ENCODE measurements at regions not wholly inside any gene's neighbourhood (a gene's known extent, or its start where the extent isn't known, plus 50 kb on each side); places are given as distances from the start of the nearest gene placed in this dataset.
"Not testable (repeated sequence)": the region's sequence is repeated elsewhere in the genome, so short reads cannot be mapped to it uniquely, and the experiment has no call there.

DNA sequence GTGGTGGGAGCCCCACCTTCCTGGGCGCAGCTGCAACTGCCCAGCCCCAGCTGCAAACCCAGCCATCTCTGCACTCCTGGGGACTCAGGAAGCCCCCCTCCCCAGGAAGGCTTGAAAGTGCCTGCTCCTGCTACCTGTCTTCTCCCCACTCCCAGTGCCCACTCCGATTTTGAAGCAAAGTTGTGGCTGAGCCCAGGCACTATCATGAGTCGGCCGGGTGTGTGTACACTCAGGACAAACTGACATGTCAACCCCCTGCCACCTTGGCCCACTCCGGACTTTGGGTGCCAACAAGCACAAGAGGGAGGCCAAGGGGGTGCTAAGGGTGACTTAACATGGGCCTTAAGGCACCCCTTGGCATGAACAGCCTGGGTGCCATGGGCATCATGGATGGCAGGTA is 325.5 kb upstream of the PTGER4 start:
- no peak for DNase-seq (ENCODE audit: low read depth, low spot score)

DNA sequence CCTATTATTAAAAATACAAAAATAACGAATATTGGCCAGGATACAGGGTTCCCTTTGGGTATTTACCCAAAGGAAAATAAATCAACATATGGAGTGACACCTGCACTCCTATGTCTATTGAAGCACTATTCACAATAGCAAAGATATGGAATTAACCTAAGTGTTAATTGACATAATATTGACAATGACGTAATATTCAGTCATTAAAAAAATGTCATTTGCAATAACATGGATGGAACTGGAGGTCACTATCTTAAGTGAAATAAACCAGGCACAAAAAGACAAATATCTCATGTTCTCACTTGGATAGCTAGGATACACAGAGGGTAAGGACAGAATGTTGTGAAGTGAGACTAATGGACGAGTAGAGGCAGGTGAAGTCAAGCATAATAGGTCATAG is 326.3 kb upstream of the PTGER4 start:
- DNase-seq (ENCODE audit: low read depth, low spot score): no peak

DNA sequence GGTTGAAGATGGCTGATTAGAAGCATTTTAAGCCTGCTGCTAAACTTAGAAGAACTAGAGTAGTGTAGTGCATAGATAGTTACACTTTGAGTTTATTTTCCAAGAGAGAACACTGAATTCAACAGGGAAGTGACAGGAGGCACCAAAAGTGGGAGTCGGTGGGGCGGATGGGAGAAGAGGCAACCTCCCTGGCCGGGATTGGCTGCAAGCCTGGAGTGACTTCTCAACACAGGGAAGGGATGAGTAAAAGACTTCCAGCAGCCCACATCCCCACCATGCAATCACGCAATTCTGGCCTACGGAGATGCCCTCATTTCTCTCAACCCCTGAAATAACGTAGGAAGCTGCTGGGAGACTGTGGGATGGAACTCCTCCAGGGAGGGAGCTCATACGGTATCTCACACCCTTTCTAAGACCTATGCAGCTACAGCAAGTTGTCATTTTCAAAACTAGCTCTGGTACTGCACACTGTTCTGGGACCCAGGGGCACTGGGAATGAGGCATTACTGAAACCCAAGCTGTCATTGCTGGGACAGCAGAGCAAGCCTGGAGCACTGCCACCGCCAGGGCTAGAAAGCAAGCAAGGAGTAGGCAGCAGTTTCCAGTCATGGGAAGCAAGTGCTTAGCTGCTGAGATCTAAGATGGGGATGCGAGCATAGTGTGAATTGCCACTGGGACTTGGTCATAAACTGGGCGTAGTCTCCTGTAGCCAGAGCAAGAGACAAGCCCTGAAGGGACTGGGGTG is 331.6 kb upstream of the PTGER4 start:
- no peak for DNase-seq (ENCODE audit: low read depth, low spot score)

DNA sequence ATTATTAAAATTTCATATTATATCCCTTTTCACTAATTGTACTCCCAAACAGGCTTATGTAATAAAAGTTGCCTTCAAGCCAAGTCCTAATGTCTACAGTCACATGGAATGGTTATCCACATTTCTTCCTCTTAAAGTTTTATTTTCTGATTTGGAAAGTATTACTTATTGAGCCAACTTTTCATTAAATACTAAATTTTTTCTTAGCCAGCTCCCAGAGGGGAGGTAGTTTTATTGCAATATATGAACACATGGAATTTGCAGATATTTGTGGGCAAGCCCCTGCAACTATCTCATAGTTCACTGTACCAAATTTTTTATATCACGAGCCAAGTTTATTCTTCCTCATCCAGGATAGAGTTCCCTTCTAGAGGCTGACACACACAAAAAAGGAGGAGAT is 332.8 kb upstream of the PTGER4 start:
- DNase-seq (ENCODE audit: low read depth, low spot score): no peak

GRCh38 chr5:40338434-40338833 is 341.3 kb upstream of the PTGER4 start:
- DNase-seq (ENCODE audit: low read depth, low spot score): not testable (repeated sequence)

GRCh38 chr5:40334242-40334635 is 345.5 kb upstream of the PTGER4 start:
- DNase-seq (ENCODE audit: low read depth, low spot score): no peak

GRCh38 chr5:40333459-40334241 is 346.1 kb upstream of the PTGER4 start:
- DNase-seq (ENCODE audit: low read depth, low spot score): no peak

DNA sequence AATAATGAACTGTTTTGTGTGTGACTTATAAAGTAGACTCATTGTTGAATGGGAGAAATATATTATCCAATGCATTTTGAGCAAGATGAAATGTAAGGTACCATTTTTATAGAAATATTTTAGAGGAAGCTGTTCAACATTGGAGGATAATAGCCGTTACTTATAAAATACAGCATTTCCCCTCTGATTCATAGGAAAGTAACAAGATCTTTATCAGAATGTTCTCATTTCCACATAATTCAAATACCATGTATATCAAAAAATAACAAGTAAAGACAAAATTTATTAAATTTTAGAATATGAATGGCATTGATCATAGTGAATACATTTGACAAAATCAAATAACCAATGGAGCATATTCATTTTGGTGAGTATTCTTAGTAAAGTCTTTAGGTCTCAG is 346.7 kb upstream of the PTGER4 start:
- DNase-seq (ENCODE audit: low read depth, low spot score): no peak

DNA sequence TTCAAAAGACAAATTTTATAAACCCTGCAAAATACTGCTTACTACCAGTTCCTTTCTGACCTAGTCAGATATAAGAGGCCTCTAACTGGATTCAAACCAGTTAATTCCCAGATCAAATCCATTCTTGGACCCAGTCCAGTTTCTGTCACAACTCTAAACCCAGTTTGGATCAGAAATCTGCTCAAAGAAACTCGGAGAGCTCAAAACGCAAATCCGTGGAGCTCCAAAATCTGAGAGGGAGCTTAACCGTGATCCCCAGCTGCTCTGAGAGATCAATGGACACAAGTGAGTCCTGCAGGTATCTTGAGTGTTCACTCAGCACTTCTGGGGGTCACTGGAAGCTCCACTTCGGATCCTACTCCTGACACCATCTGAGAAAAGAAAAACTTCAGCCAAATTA is 348.1 kb upstream of the PTGER4 start:
- DNase-seq (ENCODE audit: low read depth, low spot score): no peak

DNA sequence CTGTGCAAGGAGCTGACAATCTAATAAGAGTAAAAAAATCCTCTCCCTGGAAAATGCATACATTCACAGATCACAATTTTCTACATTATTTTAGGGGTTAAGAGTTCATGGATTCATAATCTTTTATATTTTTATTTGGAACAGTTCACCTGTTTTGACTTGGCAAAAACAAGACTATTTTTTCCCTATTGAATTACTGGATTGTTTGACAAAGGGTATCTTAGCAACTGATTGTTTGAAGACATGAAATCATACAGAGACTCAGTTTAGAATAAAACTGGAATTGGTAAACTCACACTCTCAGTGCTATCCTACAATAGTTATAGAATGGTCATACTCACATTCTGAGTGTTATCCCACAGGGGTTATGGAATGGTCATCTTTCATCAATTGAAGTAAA is 358.2 kb upstream of the PTGER4 start:
- no peak for DNase-seq (ENCODE audit: low read depth, low spot score)

DNA sequence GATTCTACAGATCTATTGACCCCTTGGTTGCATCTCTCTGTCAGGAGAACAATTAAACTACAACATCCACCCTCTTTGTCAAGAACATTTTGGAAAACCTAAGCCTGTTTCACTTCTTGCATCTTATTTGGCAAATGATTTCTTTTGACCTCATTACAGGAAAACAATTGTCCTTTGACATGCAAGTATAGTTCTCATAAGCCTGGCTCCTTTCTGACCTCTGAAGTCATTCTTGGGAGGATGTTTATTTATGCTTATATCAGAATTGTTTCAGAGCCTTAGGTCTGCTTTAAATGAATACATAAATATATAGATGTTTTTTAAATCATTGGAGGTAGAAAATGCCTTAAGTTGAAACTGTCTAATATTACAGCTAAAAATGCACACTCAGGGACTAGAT is 361.3 kb upstream of the PTGER4 start:
- DNase-seq (ENCODE audit: low read depth, low spot score): no peak

- DNase-seq (ENCODE audit: low read depth, low spot score): no peak
These were observed 362.7 kb upstream of the PTGER4 start for GRCh38 chr5:40317023-40317422.

- no peak for DNase-seq (ENCODE audit: low read depth, low spot score)
These were observed 364.6 kb upstream of the PTGER4 start for GRCh38 chr5:40315126-40315525.

- no peak for DNase-seq (ENCODE audit: low read depth, low spot score)
These were observed 365.4 kb upstream of the PTGER4 start for GRCh38 chr5:40314275-40314674.

DNA sequence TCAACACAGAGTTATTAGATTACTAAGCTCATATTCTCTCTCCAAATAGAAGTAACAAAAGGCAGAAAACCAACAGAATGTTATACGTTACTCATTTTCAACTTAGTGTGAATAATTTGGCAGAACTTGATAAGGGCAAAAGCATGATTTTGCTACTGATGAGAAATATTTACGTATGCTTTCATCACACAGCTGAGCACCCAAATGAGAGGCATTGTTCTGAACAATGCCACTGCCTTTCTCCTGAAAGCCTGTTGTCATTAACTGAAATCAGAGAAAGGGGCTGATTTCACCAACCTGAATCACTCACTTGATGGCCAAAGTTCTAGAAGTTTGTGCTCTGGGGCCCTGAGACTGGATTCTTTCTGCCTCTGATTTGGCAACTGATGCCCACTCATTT is 367.5 kb upstream of the PTGER4 start:
- DNase-seq (ENCODE audit: low read depth, low spot score): no peak

DNA sequence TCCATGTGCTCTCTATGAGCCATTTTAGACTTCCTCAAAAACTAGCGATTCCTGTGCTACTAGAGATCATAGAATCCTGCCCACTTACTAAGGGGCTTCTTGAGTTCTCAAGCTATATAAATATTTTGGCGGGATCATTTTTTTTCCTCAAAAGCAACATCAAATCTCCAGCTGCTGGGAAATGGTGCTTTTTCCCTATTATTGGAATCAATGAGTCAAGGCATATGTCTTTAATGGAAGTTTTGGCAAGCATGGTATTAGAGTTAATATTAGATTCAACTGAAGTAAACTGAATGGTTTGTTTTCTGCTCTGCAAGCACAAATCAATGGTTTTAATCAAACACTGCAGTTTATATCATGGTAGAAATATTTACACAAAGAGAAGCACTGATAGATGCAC is 369.9 kb upstream of the PTGER4 start:
- no peak for DNase-seq (ENCODE audit: low read depth, low spot score)

DNA sequence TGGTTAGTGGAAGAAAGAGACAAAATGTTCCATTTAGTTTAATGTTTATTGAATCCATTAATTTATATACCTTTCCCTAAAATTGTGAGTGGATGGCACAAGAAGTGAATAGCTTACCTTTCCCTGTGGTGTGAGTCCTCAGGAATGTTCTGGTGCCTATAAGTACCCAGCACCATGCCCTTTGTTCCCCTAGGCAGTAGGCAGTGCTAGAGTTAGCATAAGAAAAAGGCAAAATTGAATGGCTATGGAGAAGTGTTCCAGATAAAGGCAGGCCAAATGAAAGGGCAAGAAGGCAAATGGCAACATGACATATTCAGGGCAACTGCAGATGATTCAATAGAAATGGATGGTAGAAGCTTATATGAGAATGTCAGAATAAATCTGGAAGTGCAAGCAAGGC is 370.8 kb upstream of the PTGER4 start:
- peak; percentile 7 for DNase-seq (ENCODE audit: low read depth, low spot score)

DNA sequence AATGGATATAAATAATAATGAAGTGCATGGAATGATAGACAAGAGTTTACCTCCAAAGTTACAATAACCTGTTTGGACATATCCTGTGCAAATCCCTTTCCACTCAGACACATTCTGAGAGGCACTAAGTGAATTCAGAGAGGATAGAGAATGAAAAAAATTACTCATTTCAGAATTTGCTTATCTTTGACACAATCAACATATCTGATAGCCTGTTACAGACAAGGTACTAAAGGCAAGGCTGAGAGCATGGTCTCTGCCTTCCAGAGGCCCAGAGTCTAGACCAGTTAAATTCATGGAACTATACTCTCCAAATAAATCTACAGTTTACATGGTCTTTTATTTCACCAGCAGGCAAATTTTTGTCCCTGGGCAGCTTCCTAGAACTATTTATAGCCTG is 371.8 kb upstream of the PTGER4 start:
- no peak for DNase-seq (ENCODE audit: low read depth, low spot score)

GRCh38 chr5:40306869-40307487 is 372.7 kb upstream of the PTGER4 start:
- DNase-seq (ENCODE audit: low read depth, low spot score): no peak

DNA sequence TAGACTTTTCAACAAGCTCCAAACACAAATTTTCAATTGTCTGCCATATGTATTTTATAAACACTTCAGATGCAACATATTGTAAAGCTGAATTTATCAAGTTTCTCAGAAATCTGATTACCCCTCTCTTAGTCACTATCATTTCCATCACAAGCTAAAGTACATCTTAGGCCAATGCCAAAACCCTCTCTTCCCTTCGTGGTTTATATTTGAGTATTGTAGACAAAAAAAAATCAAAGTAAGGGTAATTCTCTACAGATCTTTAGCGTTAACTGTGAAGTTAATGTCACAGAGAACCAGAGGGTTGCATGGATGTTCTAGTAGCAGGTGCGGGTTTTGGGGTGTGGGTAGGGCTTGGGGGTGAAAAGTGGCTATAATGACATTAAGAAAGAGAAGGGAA is 387.7 kb upstream of the PTGER4 start:
- DNase-seq (ENCODE audit: low read depth, low spot score): no peak

DNA sequence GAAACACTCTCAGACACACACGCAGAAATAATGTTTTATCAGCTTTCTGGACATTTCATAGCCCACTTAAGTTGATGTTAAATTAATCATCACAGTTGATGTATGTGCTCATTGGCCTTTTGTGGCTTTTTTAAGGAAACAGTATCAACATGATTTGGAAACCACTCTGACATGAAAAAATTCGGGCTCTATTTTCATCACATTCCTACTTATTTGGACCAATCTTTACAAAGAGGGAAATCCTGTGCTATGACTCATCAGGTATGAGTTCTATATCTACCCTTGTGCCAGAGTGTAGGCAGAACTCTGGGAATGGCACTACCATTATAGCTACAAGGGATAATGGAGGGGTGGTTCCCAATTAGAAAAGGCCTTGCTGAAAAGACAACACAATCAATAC is 388.4 kb upstream of the PTGER4 start:
- DNase-seq (ENCODE audit: low read depth, low spot score): no peak

DNA sequence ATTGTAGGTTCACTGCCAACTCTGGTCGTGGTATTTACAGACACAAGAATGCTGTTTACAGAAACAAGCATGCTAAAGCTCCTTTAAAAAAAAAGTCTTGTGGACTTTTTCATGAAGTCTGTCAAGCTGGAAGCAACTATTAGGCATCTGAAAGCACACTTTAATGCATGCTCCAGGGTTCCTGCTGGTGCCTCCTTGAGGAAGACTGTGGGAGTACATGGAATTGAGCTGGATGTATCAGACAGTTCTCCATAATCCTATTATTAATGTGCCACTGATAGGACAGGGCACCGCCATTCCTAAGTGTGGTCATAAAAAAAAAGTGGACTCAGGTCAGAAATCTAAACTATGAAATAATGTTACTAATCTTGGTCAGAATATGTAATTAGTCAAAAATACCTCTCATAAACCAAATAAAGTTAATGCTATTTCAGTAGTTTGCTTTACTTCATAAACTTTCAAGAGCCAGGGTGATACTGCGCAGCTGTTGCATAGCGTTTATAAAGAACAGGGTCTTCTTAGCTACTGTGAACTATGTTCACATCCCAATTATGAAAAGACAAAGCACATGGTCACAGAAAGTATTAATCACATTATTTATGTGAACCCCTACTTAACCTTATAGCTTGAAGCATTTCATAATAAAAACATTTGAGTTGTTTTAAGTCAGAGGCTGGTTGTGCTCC is 390.8 kb upstream of the PTGER4 start:
- DNase-seq (ENCODE audit: low read depth, low spot score): no peak
